ENCODE measurements at regions not wholly inside any gene's neighbourhood (a gene's known extent, or its start where the extent isn't known, plus 50 kb on each side); places are given as distances from the start of the nearest gene placed in this dataset.

GRCh38 chr7:112881-113280 lies 79.5 kb upstream of the FAM20C start:
- TF ChIP-seq, protein P1, sequence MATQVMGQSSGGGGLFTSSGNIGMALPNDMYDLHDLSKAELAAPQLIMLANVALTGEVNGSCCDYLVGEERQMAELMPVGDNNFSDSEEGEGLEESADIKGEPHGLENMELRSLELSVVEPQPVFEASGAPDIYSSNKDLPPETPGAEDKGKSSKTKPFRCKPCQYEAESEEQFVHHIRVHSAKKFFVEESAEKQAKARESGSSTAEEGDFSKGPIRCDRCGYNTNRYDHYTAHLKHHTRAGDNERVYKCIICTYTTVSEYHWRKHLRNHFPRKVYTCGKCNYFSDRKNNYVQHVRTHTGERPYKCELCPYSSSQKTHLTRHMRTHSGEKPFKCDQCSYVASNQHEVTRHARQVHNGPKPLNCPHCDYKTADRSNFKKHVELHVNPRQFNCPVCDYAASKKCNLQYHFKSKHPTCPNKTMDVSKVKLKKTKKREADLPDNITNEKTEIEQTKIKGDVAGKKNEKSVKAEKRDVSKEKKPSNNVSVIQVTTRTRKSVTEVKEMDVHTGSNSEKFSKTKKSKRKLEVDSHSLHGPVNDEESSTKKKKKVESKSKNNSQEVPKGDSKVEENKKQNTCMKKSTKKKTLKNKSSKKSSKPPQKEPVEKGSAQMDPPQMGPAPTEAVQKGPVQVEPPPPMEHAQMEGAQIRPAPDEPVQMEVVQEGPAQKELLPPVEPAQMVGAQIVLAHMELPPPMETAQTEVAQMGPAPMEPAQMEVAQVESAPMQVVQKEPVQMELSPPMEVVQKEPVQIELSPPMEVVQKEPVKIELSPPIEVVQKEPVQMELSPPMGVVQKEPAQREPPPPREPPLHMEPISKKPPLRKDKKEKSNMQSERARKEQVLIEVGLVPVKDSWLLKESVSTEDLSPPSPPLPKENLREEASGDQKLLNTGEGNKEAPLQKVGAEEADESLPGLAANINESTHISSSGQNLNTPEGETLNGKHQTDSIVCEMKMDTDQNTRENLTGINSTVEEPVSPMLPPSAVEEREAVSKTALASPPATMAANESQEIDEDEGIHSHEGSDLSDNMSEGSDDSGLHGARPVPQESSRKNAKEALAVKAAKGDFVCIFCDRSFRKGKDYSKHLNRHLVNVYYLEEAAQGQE (IDR thresholded peaks at IDR 0.05; ENCODE audit: low read depth): no peak
- no peak for TF ChIP-seq CEBPB (IDR thresholded peaks at IDR 0.05)
